ENCODE measurements at regions not wholly inside any gene's neighbourhood (a gene's known extent, or its start where the extent isn't known, plus 50 kb on each side); places are given as distances from the start of the nearest gene placed in this dataset.

- CTCF ChIA-PET = no interaction called here
- Histone ChIP-seq H3K9me3 (ENCODE audit: control insufficient read depth, insufficient read depth, low read length) (peaks cover 5% of the 10 kb centered on the region; the same call in 1 of the 2 replicates), H3K9ac (ENCODE audit: low read depth, low read length) (no peak overlapping the region), H4K8ac (ENCODE audit: low read depth in 2 of 2, low read length in 2 of 2) (no peak overlapping the region), H3K56ac (ENCODE audit: extremely low read depth, insufficient read depth, low read length) (no peak overlapping the region), H3K23ac (ENCODE audit: low read depth, low read length) (no peak overlapping the region), H4K91ac (ENCODE audit: insufficient read depth, low read depth, low read length) (no peak overlapping the region), H2BK20ac (ENCODE audit: low read depth, low read length) (no peak overlapping the region), H3K4me1 (ENCODE audit: control insufficient read depth, insufficient read depth, low read length) (no peaks in the 10 kb centered on the region), H3K4me3 (ENCODE audit: insufficient read depth, low read depth, low read length) (no peak overlapping the region), H3K27ac (ENCODE audit: insufficient read depth, low read length) (no peak overlapping the region), H3K79me1 (ENCODE audit: low read depth in 1 of 2, low read length in 2 of 2) (no peaks in the 10 kb centered on the region), H3K4ac (ENCODE audit: low read depth, low read length) (no peak overlapping the region), H3K18ac (ENCODE audit: low read depth, low read length) (no peak overlapping the region), H3K36me3 (ENCODE audit: control insufficient read depth, insufficient read depth, low read length) (no peaks in the 10 kb centered on the region), H3K9me1 (ENCODE audit: insufficient read depth, low read length) (no peaks in the 10 kb centered on the region), H2AFZ (replicated peaks; ENCODE audit: low read length, poor library complexity) (no peak overlapping the region), H3K27me3 (ENCODE audit: control insufficient read depth, insufficient read depth, low read length) (no peaks in the 10 kb centered on the region), H3K4me2 (ENCODE audit: low read depth, low read length) (no peak overlapping the region), H2AK9ac (replicated peaks; ENCODE audit: low read depth, low read length, poor library complexity) (no peak overlapping the region), H2BK15ac (ENCODE audit: low read depth, low read length) (no peak overlapping the region), H2AK5ac (ENCODE audit: low read depth, low read length) (no peak overlapping the region), H2BK120ac (ENCODE audit: low read depth, low read length) (no peak overlapping the region), H3K14ac (replicated peaks; ENCODE audit: low read depth, low read length) (no peak overlapping the region), H4K5ac (ENCODE audit: low read depth, low read length) (no peak overlapping the region), H4K20me1 (ENCODE audit: insufficient read depth, low read length) (no peaks in the 10 kb centered on the region), H2BK5ac (ENCODE audit: low read depth, low read length, poor library complexity, severe bottlenecking) (no peak overlapping the region)
- TF ChIP-seq SMC3 (IDR thresholded peaks at IDR 0.05; ENCODE audit: low read depth, low read length) (no peak), RAD21 (IDR thresholded peaks at IDR 0.05; ENCODE audit: low read length) (no peak)
- BruUV-seq (replicated peaks) = no TSS peak
- ATAC-seq (ENCODE audit: low read depth) = no peak
- intact Hi-C loops (cut with micrococcal nuclease) (no loop called here), dilution Hi-C loops (cut with HindIII; ENCODE audit: low sequenced_read_pairs, unreplicated experiment) (no loop called here), in situ Hi-C loops (cut with MboI; ENCODE audit: low sequenced_read_pairs) (no loop called here)
- 77% methylated on average over 4 of the region's 5 CpGs; no CpG with 5 or more reads in 1 of the 2 experiments for WGBS, 2 experiments (ENCODE audit: extremely low coverage in 2 of 2, insufficient read length in 1 of 2)
- POLR2A ChIA-PET (ENCODE audit: unreplicated experiment) = no interaction called here
- DNase-seq = no peak
Measured at GRCh38 chrX:93580634-93581033, 92.7 kb downstream of the NAP1L3 start.

Measured in IMR-90 (cell line).